HG02840 (cell line): ENCODE measurements at regions not wholly inside any gene's neighbourhood (a gene's known extent, or its start where the extent isn't known, plus 50 kb on each side); places are given as distances from the start of the nearest gene placed in this dataset.

Experiments
- ATAC-seq: cut with Tn5 transposase; IDR thresholded peaks from one replicate; pipeline ENCODE4 v1.9.1; 2021; ENCODE audit warnings: mild to moderate bottlenecking, moderate library complexity, moderate number of reproducible peaks; ENCODE audit not compliant: unreplicated experiment, low FRiP score

DNA sequence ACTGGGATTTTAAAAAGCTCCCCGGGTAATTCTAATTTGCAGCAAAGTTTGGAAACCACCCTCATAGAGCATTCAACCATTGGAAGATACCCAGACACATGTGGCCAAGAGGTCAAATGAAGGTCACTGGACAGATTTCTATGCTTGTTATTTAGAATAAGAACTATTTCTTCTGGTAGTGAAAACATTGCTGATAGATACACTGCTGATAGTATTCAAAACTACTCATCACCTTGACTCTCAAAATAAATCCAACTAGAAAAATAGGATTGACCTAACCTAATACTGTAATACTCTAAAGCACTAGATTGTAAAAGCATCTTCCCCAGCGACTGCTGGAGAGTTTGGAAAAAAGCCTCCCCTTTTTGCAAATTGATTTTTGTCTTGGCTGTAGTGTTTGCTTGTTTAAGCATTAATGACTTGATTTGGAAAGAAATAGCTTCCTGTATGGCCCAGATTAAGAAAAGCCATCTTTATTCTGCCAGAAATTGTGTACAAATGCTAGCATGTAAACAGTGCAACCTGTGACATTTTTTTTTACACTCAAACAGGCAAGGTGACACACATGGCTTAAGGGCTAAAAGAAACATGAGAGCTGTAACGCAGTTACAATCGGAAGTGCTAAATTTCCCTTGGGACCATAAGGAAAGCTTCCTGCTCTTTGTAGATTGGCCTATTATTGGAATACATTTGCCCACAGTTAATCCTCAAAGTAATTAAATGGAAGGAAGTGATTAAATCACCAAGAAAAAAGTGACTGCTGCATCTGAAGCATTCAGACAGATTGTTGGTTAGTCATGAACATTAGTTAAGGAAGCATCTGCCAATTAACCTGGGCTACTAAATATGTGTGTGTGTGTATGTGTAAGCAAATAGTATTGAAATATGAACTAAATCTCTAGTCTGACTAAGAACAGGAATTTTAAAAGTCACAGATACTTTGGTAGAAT lies 356.5 kb upstream of the ATP2B1 start:
- ATAC-seq, result no peak

DNA sequence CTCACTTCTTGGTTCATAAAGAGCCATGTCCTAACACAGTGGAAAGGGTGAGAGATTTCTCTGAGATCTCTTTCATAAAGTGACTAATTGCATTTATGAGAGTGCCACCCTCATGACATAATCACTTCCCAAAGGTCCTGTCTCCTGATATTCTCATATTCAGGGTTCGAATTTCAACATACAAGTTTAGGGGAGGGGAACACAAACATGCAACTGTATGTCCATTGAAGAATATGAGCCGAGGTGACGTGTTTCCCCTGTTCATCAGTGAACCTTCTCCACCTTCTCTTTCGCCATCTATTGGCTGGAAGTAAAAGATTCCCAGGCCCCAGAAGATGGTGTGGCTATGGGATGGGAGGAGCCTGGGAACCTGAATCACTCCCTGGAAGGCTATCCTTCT lies 354.2 kb upstream of the ATP2B1 start:
- ATAC-seq, result no peak

DNA sequence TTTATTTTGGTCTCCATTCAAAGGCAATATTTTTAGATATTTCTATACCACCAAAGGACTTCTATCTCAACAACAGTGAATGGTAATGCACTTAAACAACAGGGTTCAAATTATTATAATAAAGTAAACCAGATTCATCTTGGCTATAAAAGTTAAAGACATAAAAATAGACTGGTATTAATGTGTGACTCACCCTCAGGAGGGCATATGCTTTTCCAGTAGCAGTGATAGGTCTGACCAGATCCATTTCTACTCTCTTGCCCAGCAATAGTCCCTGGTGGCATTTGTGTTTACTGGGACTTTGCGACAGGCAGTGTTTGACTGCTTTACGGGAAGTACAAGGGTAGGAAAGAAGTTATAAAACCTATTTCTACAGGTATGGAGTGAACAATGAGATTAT lies 353.2 kb upstream of the ATP2B1 start:
- ATAC-seq, result no peak

DNA sequence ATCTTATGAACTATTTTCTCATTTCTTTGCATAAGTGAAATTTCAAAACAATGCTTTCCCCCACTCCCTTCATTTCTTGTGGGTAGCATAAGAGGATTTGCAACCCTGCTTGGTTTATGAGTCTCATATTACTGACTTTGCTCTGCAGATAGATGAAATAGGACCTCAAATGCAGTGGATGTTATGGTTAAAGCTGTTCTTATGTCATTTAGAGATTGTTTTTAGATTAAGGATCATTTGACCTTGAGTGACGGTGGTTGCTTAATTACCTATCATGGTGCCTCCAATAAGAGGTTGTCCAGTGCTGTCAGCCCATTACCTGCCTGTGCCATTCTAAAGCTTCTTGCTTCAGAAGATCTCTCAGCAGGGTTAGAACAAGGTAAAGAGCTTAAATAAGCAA lies 351.4 kb upstream of the ATP2B1 start:
- ATAC-seq, result no peak

DNA sequence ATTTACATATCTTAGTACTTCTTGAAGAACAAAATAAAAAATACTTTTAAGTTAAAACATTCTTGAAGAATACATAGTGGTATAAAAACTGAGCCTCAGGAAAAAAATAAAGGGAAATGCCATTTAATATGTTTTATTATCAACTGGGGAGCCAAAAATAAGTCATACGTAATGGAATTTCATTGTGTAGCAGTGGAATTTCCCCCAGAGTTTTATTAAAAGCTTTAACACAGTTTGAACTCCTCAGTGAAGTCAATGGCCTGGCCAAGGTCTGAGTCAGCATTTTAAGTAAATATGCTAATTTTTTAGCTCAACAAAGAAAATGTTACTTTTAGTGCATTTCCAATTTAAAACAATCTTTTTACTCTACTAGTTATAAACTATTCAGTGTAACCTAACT lies 350.1 kb upstream of the ATP2B1 start:
- no peak for ATAC-seq

DNA sequence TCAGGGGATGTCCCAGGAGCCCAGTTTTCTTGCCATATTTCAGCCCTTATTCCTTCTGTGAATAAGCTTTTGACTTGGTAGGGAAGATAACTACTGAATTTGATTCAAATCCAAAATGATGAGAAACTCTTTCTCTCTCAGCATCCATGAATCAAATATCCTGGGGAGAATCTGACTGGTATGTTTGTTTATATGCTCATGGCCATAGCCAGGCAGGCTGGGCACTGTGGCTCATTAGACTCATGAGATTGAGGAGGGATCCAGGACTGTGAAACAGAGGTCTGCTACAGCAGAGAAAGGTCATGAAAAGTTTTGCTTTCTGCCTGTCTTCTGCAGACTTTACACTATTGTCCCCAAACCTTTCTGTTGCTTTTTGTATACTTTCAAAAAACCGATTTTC lies 346.4 kb upstream of the ATP2B1 start:
- ATAC-seq, result no peak

DNA sequence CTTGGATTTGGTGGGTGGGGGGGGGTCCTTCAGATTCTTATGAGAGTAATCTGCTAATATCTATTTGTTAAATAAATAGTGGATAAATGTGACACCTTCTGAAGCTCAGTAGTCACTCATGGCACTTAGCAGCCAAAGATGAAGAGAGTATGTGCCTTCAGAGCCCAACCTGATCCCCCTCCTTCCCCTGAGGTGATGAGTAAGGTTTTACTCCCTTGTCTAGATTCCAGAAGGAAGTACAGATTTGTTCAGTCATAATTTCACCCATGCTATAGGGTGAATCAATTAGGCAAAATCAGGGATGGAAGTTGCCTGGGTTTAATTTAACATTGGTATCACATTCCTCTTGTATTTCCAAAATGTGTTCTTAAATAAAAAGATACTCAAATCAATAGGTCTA lies 340.3 kb upstream of the ATP2B1 start:
- no peak for ATAC-seq

DNA sequence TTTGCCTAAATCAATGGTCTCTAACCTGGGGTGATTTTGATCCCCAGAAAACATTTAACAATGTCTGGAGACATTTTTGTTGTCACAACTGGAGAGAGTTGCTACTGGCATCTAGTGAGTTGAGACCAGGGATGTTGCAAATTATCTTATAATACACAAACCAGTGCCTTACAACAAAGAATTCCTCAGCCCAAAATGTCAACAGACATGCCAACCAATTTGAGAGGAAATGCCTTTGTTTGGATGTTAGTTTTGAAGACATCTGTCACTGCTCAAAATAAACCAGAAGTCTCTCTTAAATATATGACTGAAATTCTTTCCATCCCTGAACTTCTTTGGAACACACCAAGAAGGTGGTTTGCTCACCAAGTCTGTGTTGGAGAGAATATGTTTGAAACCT lies 336.9 kb upstream of the ATP2B1 start:
- no peak for ATAC-seq

DNA sequence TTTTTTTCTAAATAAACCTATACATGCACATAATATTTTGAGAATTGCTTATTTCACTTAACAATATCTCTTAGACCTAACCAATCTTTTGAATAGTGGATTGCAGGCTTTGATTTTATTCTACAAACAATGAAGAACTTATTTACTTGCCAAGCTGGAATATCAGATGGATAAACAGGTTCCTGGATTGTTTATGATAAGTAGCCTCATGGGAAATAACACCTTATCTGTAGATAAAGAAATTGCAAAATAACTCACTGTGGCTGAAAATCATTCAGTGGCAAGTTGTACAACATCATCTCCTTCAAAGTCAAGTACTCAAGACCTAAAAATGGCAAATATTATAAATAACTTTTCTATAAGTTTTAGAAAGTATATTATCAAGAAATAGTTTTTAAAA lies 335.4 kb upstream of the ATP2B1 start:
- no peak for ATAC-seq

DNA sequence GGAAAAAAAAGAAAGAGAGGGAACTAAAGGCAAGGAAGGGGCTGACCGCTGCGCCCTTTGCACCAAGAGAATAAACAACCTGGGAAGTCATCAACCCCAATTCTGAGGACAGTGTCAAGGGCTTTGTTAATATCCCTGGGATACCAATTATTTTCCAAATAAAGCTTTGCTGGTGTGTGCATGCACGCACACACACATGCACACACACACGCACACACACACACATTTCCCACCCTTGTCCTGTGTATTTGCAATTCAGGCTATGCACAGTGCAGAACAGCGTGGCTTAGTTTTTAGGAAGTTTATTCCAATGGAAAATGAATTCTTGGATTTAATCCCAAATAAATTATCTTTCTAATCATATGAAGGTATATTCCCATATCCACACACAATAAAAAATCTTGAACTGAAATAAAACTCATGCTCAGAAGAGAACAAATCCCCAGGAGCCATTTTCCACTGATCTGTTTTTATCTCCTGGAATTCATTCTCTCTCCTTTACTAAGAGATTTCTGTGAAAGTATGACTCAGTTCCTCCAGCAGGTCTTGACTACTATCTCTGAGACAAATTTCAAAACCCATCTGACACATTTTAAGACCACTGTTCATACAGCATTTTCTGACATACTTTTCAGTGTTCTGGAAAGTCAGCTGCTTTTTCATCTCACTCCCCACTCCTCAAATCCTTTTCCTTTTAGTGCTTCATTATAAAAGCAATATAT lies 334.4 kb upstream of the ATP2B1 start:
- ATAC-seq, result no peak

DNA sequence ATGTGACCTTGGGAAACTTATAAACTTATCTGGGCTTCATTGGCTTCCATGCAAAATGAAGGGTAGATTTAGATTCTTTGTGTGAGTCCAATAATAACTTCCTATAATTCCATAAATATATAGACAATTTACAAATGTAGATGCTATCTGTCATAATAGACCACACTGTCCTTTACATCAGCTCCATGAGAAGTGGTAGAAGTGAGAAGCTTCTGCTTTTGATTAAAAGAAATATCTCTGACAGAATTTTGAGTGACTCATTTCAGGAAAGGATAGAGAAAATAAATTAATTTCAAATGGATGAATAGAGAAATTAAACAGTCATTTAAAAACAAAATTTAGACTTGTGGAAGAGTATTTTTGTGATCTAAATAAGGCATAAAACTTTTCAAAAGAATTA lies 329.7 kb upstream of the ATP2B1 start:
- ATAC-seq, result no peak

DNA sequence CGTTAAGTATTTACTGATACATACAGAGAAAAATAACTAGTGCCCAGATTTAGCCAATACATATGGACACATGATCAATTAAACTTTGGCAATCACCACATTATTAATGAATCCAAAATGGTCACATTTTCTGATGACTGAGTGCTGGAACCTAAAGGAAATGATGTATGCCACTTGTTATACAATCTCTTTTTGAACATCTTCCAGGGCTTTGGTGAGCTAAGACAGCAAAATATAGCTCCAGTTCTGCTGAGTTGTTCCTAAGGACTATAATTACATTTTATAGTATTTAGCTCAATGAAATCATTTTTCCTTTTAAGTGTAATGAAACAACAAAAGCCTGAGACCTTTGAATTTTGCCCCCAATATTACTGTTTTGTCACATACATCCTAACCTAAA lies 329.1 kb upstream of the ATP2B1 start:
- no peak for ATAC-seq

DNA sequence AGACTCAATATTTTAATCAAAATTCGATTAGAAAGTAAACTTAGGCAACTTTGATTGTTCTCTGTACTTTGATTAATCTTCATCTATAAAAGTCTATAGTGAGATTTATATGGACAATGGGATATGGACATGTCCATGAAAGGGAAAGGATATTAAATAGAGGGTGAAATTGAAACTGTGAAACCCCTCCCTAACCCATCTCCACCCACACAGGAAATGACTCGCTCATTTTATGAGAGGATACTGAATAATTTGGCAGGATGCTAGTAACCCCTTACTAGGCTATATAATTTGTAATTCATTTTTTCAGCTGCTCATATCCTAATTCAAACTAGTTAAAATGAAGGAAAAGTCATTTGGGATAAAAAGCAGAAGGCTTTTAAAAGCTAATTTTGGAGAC lies 328.0 kb upstream of the ATP2B1 start:
- ATAC-seq, result no peak

DNA sequence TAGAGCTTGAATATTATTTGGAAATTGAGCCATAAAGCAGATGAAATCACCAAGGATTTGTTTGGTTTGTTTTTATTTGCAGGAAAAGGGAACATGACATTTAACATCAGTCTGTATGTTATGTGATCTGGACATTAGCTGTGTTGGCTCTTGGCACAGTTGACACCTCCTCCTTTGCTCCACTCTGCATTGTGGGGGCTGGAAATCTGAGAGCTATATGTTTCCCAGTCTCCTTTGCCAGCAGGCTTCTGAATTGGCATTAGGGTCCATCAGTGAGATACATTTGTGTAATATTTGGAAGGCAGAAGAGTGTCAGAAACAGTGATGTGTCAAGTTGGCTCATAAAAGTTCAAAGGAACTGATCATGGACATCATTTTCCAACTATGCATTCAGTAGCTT lies 322.1 kb upstream of the ATP2B1 start:
- no peak for ATAC-seq

DNA sequence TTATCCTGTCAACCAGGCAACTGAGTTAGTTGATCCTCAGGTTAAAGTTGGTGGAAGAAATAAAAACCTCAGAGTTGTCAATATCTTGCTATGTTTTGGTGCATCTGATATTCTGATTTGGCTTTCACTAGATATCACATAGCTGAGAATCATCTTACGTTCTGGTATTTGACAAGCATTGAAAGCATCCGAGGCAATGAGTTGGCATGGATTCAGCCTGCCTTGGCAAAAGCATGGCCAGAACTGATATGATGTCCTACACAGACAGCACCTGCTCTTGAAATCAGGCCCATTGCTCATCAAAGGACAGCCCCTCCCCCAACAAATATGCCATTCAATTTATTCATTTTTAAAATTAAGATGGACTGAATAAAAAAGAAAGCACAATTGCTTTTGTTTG lies 320.7 kb upstream of the ATP2B1 start:
- no peak for ATAC-seq

DNA sequence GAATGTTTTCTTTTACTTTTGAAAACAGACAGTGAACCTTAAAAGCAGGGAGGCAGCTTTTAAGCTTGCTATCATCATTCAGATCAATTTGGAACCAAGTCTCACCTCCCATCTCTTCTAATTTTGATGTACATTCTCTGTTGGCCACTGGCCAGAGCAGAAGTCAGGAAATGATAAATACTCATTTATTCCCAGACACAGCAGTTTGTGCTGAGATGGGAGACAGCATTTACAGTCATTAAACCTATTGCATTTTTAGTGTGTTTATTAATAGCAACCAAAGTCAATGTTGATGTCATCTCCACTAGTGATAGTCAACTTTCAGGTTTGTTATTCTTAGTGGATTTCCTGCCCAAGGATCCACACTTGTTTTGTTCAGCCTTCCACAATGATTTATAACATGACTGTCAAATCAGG lies 320.0 kb upstream of the ATP2B1 start:
- ATAC-seq, result no peak

DNA sequence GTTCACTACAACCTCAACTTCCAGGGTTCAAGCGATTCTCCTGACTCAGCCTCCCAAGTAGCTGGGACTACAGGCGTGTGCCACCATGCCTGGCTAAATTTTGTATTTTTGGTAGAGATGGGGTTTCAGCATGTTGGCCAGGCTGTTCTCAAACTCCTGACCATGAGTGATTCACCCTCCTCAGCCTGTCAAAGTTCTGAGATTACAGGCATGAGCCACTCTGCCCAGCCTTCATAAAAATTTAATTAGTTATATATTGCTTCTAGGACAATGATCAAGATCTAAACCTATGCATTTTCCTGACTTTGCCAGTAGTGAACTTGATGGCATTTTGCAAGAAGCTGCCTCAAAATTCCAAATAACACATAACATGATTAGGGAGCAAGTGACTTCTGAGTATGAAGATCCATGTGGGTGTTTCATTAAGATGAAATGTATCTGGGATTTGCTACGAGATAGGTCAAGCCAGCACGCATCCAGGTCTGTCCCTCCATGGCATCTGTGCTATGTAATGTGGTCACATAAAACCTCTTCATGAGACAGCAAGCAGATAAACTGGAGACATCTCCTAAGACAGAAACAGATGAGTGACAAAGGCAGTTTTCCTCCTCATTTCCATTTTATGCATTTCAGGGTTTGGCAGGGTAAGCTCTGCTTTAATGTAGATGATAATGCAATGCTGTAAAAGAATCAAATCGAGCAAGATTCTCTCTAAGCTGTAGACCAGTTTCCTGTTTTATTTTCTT lies 319.4 kb upstream of the ATP2B1 start:
- ATAC-seq, result no peak

DNA sequence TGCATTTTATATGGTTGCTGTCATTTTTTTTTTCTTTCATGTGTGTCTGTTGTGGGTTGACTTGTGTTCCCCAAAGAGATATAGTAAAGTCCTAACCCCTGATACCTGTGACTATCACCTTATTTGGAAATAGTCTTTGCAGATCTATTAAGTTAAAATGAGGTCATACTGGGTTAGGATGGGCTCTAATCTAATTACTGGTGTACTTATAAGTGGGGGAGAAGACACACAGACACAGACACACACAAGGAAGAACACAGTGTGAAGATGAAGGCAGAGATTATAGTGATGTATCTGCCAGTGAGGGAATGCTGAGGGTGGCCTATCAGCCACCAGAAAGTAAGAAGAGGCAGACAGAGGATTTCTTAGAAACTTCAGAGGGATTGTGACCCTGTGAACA lies 318.4 kb upstream of the ATP2B1 start:
- ATAC-seq, result no peak

DNA sequence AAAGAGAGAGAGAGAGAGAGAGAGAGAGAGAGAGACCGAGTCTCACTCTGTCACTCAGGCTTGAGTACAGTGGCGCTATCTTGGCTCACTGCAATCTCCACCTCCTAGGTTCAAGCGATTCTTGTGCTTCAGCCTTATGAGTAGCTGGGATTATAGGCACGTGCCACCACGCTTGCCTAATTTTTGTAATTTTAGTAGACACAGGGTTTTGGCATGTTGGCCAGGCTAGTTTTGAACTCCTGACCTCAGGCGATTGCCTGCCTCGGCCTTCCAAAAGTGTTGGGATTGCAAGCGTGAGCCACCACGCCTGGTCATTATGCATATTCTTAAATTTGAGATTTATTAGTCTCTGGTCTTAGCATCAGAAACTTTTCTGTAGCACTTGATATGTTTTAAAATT lies 317.9 kb upstream of the ATP2B1 start:
- no peak for ATAC-seq

DNA sequence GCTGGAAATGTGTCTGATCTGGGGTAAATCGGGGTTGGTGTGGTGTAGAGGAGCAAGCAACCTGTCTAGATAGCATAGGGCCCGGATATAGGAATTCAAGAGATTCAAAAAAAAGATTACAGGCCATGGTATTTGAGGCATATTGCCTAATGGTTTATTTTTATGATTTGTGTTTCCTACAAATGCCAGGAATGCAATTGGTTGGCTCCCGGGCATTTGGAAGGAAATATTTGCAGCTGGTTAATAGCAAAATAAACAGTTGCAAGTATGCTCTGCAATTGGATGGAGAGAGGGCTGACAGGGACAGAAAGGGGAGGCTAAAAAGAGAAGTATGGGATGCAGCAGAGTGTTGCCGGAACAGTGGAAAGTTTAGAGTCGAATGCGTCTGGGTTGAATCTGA lies 315.6 kb upstream of the ATP2B1 start:
- ATAC-seq, result no peak

DNA sequence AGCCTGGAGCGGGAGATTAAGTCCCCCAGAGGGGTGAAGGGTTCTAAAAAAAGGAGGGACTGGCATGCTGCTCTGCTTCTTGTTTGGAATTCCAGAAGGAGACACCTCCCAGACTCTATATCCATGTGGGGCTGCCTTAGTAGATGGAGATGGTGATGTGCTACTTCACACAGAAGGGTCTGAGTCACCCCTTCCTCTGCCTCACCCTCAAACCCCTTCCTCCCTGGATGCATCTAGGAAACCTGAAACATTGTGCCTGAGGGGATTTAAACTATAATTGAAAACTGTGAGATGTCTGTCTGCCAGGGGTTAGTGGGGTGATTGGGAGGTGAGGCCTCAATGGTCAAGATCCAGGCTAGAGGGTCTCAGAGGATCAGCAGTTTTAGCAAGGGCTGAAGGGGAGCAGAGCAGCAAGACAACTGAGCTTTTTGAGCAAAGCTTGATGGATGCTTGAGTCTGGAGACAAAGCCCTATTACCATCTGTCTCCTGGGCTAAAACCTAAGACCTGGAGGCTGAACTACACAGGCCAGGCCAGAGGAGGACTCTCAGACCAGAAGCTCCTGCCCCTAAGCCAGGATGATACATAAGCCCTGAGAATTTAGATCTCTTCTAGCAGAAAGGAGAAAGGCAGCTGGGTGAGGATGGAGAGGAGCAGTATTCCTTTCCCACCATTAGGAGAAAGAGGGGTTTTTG lies 314.7 kb upstream of the ATP2B1 start:
- ATAC-seq, result no peak
